ENCODE measurements at regions not wholly inside any gene's neighbourhood (a gene's known extent, or its start where the extent isn't known, plus 50 kb on each side); places are given as distances from the start of the nearest gene placed in this dataset.
"Not testable (repeated sequence)": the region's sequence is repeated elsewhere in the genome, so short reads cannot be mapped to it uniquely, and the experiment has no call there.

DNA sequence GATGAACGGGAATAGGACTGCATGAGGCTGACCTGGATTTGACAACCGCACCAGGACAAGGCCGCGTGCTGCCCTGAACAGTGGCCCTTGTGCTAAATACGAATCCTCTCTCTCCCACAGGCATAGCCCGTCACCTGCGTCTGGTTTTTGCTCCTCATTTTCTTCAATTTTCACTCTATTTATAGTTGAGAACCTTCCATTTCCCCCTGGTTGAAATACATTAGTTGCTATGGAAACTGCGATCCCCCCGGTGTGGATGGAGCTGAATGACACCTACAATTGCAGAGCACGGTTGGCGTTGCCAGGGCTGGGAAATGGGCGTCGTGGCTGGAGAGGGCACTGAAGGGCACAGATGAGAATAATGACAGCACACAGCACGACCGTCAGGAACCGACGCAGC is 158.6 kb upstream of the PITRM1 start:
- Histone ChIP-seq H3K27me3 (ENCODE audit: insufficient read depth, low read length) (no peaks in the 10 kb centered on the region), H3K27ac (ENCODE audit: low read depth, low read length) (no peak overlapping the region), H3K9me3 (ENCODE audit: insufficient read depth, low read depth, low read length) (no peaks in the 10 kb centered on the region), H3K4me3 (ENCODE audit: low read length) (no peak overlapping the region), H3K9ac (ENCODE audit: low read depth, low read length) (no peak overlapping the region), H3K36me3 (ENCODE audit: insufficient read depth, low read length) (no peaks in the 10 kb centered on the region), H3K4me1 (ENCODE audit: insufficient read depth, low read length) (peaks cover 21% of the 10 kb centered on the region; the same call in 1 of the 2 replicates)
- 95% methylated on average over 17 of the region's 17 CpGs for WGBS

DNA sequence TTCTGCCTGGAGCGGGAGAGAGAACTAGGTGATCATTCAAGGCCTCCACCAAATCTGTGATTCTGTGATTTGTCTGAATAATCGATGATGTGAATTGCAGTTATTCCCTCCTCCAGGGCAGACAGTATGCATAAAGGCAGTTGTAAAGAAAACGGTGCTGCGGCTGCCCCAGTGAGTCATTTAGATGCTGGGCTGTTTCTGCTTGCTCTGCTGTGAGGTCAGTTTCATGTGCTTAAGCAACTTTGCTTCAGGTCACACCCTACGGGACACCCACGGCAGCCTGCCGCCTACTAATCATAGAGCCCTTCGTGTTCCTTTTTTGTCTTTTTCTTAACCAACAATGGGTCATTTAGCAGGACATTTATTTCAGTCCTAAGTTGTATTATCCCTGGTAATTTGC is 158.1 kb upstream of the PITRM1 start:
- WGBS = 75% methylated on average over 8 of the region's 8 CpGs
- Histone ChIP-seq H3K9me3 (ENCODE audit: insufficient read depth, low read depth, low read length) (no peaks in the 10 kb centered on the region), H3K27ac (ENCODE audit: low read depth, low read length) (no peak overlapping the region), H3K36me3 (ENCODE audit: insufficient read depth, low read length) (no peaks in the 10 kb centered on the region), H3K9ac (ENCODE audit: low read depth, low read length) (no peak overlapping the region), H3K27me3 (ENCODE audit: insufficient read depth, low read length) (no peaks in the 10 kb centered on the region), H3K4me3 (ENCODE audit: low read length) (no peak overlapping the region), H3K4me1 (ENCODE audit: insufficient read depth, low read length) (peaks cover 19% of the 10 kb centered on the region; the same call in 1 of the 2 replicates)

DNA sequence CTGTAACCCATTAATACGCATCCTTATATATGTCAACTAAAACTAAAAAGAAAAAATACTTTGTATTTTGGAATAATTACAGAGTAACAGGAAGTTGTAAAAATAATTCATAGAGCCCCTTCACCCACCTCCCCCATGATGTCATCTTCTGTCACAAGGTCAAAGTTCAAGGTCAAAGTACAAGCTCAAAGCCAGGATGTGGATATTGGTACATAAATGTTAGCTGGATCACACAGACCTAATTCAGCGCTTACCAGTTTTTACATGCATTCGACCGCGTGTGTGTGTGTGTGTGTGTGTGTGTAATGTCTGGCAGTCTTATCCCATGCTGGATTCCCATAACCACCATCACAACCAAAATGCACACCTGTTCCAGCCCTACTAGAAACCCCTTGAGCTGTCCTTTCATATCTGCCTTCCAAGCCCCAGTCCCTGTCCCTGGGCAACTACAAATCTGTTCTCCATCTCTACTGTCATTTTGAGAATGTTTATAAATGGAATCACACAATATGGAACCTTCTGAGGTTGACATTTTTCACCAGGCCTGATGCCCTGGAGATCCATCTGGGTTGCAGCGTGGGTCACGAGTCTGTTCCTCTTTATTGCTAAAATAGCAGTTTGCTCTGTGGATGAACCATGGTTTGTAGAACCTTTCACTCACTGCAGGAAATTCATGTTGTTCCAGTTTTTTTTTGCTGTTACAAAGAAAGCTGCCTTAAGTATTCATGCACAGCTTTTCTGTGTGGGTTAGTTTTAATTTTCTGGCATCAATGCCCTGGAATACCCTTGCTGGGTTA is 153.6 kb upstream of the PITRM1 start:
- Histone ChIP-seq H3K9me3 (ENCODE audit: insufficient read depth, low read depth, low read length) (no peaks in the 10 kb centered on the region), H3K27me3 (ENCODE audit: insufficient read depth, low read length) (no peaks in the 10 kb centered on the region), H3K27ac (ENCODE audit: low read depth, low read length) (no peak overlapping the region), H3K9ac (ENCODE audit: low read depth, low read length) (no peak overlapping the region), H3K4me3 (ENCODE audit: low read length) (no peak overlapping the region), H3K4me1 (ENCODE audit: insufficient read depth, low read length) (peaks cover 9% of the 10 kb centered on the region; the same call in 1 of the 2 replicates), H3K36me3 (ENCODE audit: insufficient read depth, low read length) (no peaks in the 10 kb centered on the region)
- 97% methylated on average over 3 of the region's 7 CpGs for WGBS

DNA sequence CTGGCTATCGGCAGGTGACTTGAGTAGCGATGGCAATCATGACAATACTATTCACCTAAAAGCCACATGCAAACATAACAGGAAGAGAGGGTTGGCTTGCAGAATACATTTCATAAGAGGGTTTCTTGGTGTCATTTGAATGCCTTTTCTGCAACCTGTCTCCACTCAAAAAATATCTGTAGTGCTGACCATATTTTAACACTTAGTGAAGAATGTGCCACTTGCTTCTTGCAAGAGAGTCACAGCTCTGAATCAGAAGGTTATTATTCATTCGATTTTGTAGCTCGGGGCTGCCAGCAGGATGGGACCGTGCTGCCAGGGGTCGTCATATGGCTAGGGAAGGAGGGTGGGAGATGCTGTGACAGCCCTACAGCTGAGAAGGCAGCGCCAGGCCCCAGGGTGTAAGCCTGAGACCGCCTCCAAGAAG is 152.0 kb upstream of the PITRM1 start:
- Histone ChIP-seq H3K4me1 (ENCODE audit: insufficient read depth, low read length) (no peaks in the 10 kb centered on the region), H3K9ac (ENCODE audit: low read depth, low read length) (no peak overlapping the region), H3K27ac (ENCODE audit: low read depth, low read length) (no peak overlapping the region), H3K27me3 (ENCODE audit: insufficient read depth, low read length) (no peaks in the 10 kb centered on the region), H3K36me3 (ENCODE audit: insufficient read depth, low read length) (no peaks in the 10 kb centered on the region), H3K9me3 (ENCODE audit: insufficient read depth, low read depth, low read length) (no peaks in the 10 kb centered on the region; the same call in 1 of the 2 replicates), H3K4me3 (ENCODE audit: low read length) (no peak overlapping the region)
- 85% methylated on average over 8 of the region's 8 CpGs for WGBS

GRCh38 chr10:3323865-3324498 is 151.4 kb upstream of the PITRM1 start:
- no peak overlapping the region for H3K4me3 ChIP-seq (ENCODE audit: low read length)
- 96% methylated on average over 11 of the region's 11 CpGs for WGBS
- H3K27ac ChIP-seq (ENCODE audit: low read depth, low read length) = no peak overlapping the region

GRCh38 chr10:3321123-3321522 is 148.5 kb upstream of the PITRM1 start:
- no peak overlapping the region for H3K9ac ChIP-seq (ENCODE audit: low read depth, low read length)
- 98% methylated on average over 9 of the region's 9 CpGs for WGBS
- H3K9me3 ChIP-seq (ENCODE audit: insufficient read depth, low read depth, low read length) = no peaks in the 10 kb centered on the region; the same call in 1 of the 2 replicates
- no peak overlapping the region for H3K27ac ChIP-seq (ENCODE audit: low read depth, low read length)
- no peaks in the 10 kb centered on the region for H3K4me1 ChIP-seq (ENCODE audit: insufficient read depth, low read length)
- H3K4me3 ChIP-seq (ENCODE audit: low read length) = no peak overlapping the region
- no peaks in the 10 kb centered on the region for H3K27me3 ChIP-seq (ENCODE audit: insufficient read depth, low read length)
- no peaks in the 10 kb centered on the region for H3K36me3 ChIP-seq (ENCODE audit: insufficient read depth, low read length)

More at GRCh38 chr10:3323865-3324498, 151.4 kb upstream of the PITRM1 start:
- Histone ChIP-seq H3K27me3 (ENCODE audit: insufficient read depth, low read length) (no peaks in the 10 kb centered on the region), H3K9ac (ENCODE audit: low read depth, low read length) (no peak overlapping the region), H3K4me1 (ENCODE audit: insufficient read depth, low read length) (no peaks in the 10 kb centered on the region), H3K9me3 (ENCODE audit: insufficient read depth, low read depth, low read length) (no peaks in the 10 kb centered on the region; the same call in 1 of the 2 replicates), H3K36me3 (ENCODE audit: insufficient read depth, low read length) (no peaks in the 10 kb centered on the region)

- Histone ChIP-seq H3K4me1 (ENCODE audit: insufficient read depth, low read length) (no peaks in the 10 kb centered on the region), H3K9ac (ENCODE audit: low read depth, low read length) (no peak overlapping the region), H3K27ac (ENCODE audit: low read depth, low read length) (no peak overlapping the region), H3K4me3 (ENCODE audit: low read length) (no peak overlapping the region), H3K9me3 (ENCODE audit: insufficient read depth, low read depth, low read length) (no peaks in the 10 kb centered on the region; the same call in 1 of the 2 replicates), H3K27me3 (ENCODE audit: insufficient read depth, low read length) (no peaks in the 10 kb centered on the region), H3K36me3 (ENCODE audit: insufficient read depth, low read length) (no peaks in the 10 kb centered on the region)
- WGBS = 93% methylated on average over 25 of the region's 25 CpGs
Observed at GRCh38 chr10:3319811-3320226, 147.2 kb upstream of the PITRM1 start.

DNA sequence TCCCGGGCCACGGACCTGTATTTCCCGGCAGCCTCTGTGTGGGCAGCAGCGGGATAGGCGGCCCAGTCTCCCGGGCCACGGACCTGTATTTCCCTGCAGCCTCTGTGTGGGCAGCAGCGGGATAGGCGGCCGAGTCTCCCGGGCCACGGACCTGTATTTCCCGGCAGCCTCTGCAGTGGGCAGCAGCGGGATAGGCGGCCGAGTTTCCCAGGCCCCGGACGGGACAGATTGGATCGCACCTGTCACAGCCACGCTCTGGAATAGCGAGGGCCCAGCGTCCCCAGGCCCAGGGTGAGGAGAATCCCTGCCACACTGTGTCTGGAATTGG is 145.9 kb upstream of the PITRM1 start:
- H3K36me3 ChIP-seq (ENCODE audit: insufficient read depth, low read length); H3K9ac ChIP-seq (ENCODE audit: low read depth, low read length); H3K4me3 ChIP-seq (ENCODE audit: low read length); H3K4me1 ChIP-seq (ENCODE audit: insufficient read depth, low read length); H3K9me3 ChIP-seq (ENCODE audit: insufficient read depth, low read depth, low read length); H3K27ac ChIP-seq (ENCODE audit: low read depth, low read length); H3K27me3 ChIP-seq (ENCODE audit: insufficient read depth, low read length): not testable (repeated sequence)
- 97% methylated on average over 22 of the region's 22 CpGs for WGBS

DNA sequence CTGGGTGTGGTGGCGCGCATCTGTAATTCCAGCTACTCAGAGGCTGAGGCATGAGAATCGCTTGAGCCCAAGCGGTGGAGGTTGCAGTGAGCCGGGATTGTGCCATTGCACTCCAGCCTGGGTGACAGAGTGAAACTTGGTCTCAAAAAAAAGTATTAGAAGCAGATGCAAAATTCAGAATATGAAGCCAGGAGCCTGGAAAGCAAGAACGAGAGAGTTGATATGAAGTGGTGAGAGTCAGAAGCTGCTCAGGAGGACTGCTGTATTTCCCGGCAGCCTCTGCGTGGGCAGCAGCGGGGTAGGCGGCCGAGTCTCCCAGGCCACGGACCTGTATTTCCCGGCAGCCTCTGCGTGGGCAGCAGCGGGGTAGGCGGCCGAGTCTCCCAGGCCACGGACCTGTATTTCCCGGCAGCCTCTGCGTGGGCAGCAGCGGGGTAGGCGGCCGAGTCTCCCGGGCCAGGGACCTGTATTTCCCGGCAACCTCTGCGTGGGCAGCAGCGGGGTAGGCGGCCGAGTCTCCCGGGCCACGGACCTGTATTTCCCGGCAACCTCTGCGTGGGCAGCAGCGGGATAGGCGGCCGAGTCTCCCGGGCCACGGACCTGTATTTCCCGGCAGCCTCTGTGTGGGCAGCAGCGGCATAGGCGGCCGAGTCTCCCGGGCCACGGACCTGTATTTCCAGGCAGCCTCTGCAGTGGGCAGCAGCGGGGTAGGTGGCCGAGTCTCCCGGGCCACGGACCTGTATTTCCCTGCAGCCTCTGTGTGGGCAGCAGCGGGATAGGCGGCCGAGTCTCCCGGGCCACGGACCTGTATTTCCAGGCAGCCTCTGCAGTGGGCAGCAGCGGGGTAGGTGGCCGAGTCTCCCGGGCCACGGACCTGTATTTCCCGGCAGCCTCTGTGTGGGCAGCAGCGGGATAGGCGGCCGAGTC is 145.2 kb upstream of the PITRM1 start:
- WGBS = 97% methylated on average over 48 of the region's 61 CpGs
- H3K36me3 ChIP-seq (ENCODE audit: insufficient read depth, low read length); H3K9me3 ChIP-seq (ENCODE audit: insufficient read depth, low read depth, low read length); H3K4me3 ChIP-seq (ENCODE audit: low read length); H3K4me1 ChIP-seq (ENCODE audit: insufficient read depth, low read length); H3K27ac ChIP-seq (ENCODE audit: low read depth, low read length); H3K9ac ChIP-seq (ENCODE audit: low read depth, low read length); H3K27me3 ChIP-seq (ENCODE audit: insufficient read depth, low read length): not testable (repeated sequence)

DNA sequence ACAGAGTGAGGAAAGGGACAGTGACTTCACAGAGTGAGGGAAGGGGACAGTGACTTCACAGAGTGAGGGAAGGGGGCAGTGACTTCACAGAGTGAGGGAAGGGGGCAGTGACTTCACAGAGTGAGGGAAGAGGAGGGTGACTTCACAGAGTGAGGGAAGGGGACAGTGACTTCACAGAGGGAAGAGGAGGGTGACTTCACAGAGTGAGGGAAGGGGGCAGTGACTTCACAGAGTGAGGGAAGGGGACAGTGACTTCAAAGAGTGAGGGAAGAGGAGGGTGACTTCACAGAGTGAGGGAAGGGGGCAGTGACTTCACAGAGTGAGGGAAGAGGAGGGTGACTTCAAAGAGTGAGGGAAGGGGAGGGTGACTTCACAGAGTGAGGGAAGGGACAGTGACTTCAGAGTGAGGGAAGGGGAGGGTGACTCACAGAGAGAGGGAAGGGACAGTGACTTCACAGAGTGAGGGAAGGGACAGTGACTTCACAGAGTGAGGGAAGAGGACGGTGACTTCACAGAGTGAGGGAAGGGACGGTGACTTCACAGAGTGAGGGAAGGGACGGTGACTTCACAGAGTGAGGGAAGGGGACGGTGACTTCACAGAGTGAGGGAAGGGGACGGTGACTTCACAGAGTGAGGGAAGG is 142.0 kb upstream of the PITRM1 start:
- H3K9ac ChIP-seq (ENCODE audit: low read depth, low read length); H3K27ac ChIP-seq (ENCODE audit: low read depth, low read length); H3K27me3 ChIP-seq (ENCODE audit: insufficient read depth, low read length); H3K4me1 ChIP-seq (ENCODE audit: insufficient read depth, low read length); H3K36me3 ChIP-seq (ENCODE audit: insufficient read depth, low read length); H3K4me3 ChIP-seq (ENCODE audit: low read length); H3K9me3 ChIP-seq (ENCODE audit: insufficient read depth, low read depth, low read length): not testable (repeated sequence)
- 84% methylated on average over 1 of the region's 5 CpGs for WGBS
